Endothelial cell of umbilical vein (primary cell): ENCODE measurements at regions not wholly inside any gene's neighbourhood (a gene's known extent, or its start where the extent isn't known, plus 50 kb on each side); places are given as distances from the start of the nearest gene placed in this dataset.

Source experiments
- BruUV-seq: library from RNA; stranded (reverse); fragments of 400-500 nt; replicated peaks from 2 replicates; lab custom pipeline; 2021; lab: Mats Ljungman, UMichigan
- CTCF ChIA-PET: fragments of 300-600, 350-600 bp; sonication (Branson Sonifier 250); formaldehyde crosslinking; loops from one replicate; lab custom pipeline; 2021; ENCODE audit warnings: antibody characterized with exemption, inconsistent platforms; lab: Charles Lee
- POLR2A ChIA-PET: fragments of 300-600, 350-600 bp; sonication (Branson Sonifier 250); formaldehyde crosslinking; loops from one replicate; lab custom pipeline; 2021; ENCODE audit warnings: antibody characterized with exemption, inconsistent platforms; lab: Charles Lee
- DNase-seq: peaks from one replicate; pipeline ENCODE4 v3.0.0-alpha.2; 2011; ENCODE audit warnings: low read depth, low spot score
- FAIRE-seq: peaks from 2 replicates; lab custom pipeline; 2011; peaks lifted over from hg19 to GRCh38; lab: Jason Lieb, UNC
- H2AFZ ChIP-seq: 2 replicates; pipeline ENCODE4 v1.6.0; 2012; ENCODE audit warnings: low read depth, low read length, control low read depth, inconsistent platforms
- H3K27ac ChIP-seq: 2 replicates; pipeline ENCODE4 v1.5.1; 2011; ENCODE audit warnings: low read depth, mild to moderate bottlenecking, control low read depth, low read length, moderate library complexity; ENCODE audit not compliant: insufficient read depth
- H3K27me3 ChIP-seq, 2 experiments: 2 replicates each; pipeline versions ENCODE4 v1.6.0 to v1.6.1; 2011; ENCODE audit warnings: low read length in 2 of 2, mixed read lengths in 1 of 2; ENCODE audit not compliant: control insufficient read depth in 2 of 2, insufficient read depth in 2 of 2
- H3K36me3 ChIP-seq, 2 experiments: 2 replicates in 1 of 2; 3 replicates in 1 of 2; pipeline ENCODE4 v1.5.1; 2011; ENCODE audit warnings: low read length in 2 of 2, mild to moderate bottlenecking in 1 of 2, moderate library complexity in 1 of 2; ENCODE audit not compliant: control insufficient read depth in 2 of 2, insufficient read depth in 2 of 2; ENCODE audit errors: extremely low read depth in 1 of 2
- H3K4me1 ChIP-seq: 3 replicates; pipeline ENCODE4 v1.5.1; 2011; ENCODE audit warnings: mild to moderate bottlenecking, low read length; ENCODE audit not compliant: control insufficient read depth, insufficient read depth; ENCODE audit errors: extremely low read depth
- H3K4me2 ChIP-seq: 2 replicates; pipeline ENCODE4 v1.6.1; 2011; ENCODE audit warnings: low read length, control low read depth, mixed read lengths; ENCODE audit not compliant: insufficient read depth
- H3K4me3 ChIP-seq, 3 experiments: fragments of 200-600 bp in 1 of 3; sonication (generic), shearing (Covaris generic) in 1 of 3; replicated peaks in 1 of 3; 2 replicates each; pipeline ENCODE4 v1.5.1; 2011 to 2016; ENCODE audit warnings: control low read depth in 3 of 3, low read length in 3 of 3, mild to moderate bottlenecking in 2 of 3, inconsistent platforms in 1 of 3, low read depth in 1 of 3, moderate library complexity in 1 of 3; ENCODE audit not compliant: insufficient read depth in 1 of 3
- H3K79me2 ChIP-seq: 2 replicates; pipeline ENCODE4 v1.6.0; 2012; ENCODE audit warnings: low read length, inconsistent platforms; ENCODE audit not compliant: control insufficient read depth, insufficient read depth
- H3K9ac ChIP-seq: replicated peaks from 2 replicates; pipeline ENCODE3; 2011; ENCODE audit warnings: low read length, control low read depth; ENCODE audit not compliant: insufficient read depth; ENCODE audit errors: extremely low read depth
- H3K9me1 ChIP-seq: replicated peaks from 3 replicates; pipeline ENCODE4 v1.6.0; 2011; ENCODE audit warnings: mild to moderate bottlenecking, low read length; ENCODE audit not compliant: control insufficient read depth, insufficient read depth; ENCODE audit errors: extremely low read depth
- H3K9me3 ChIP-seq: replicated peaks from 2 replicates; pipeline ENCODE4 v1.5.1; 2012; ENCODE audit warnings: low read length, inconsistent platforms; ENCODE audit not compliant: control insufficient read depth, insufficient read depth
- H4K20me1 ChIP-seq: replicated peaks from 2 replicates; pipeline ENCODE3; 2011; ENCODE audit warnings: mild to moderate bottlenecking, low read length; ENCODE audit not compliant: control insufficient read depth, insufficient read depth; ENCODE audit errors: extremely low read depth
- CTCF ChIP-seq, 2 donors: IDR thresholded peaks; 1 replicate in 1 of 2; 2 replicates in 1 of 2; pipeline ENCODE4 v1.5.1; 2011; ENCODE audit warnings: low read length in 2 of 2, mild to moderate bottlenecking in 2 of 2, moderate library complexity in 2 of 2, control low read depth in 1 of 2, inconsistent platforms in 1 of 2, low read depth in 1 of 2; ENCODE audit not compliant: insufficient read depth in 1 of 2; ENCODE audit errors: extremely low read depth in 1 of 2
- EZH2 ChIP-seq: IDR thresholded peaks from 2 replicates; pipeline ENCODE4 v1.6.1; 2012; ENCODE audit warnings: borderline replicate concordance, low read depth, mild to moderate bottlenecking, moderate library complexity, low read length, inconsistent platforms; ENCODE audit not compliant: severe bottlenecking
- FOS ChIP-seq: IDR thresholded peaks from 2 replicates; pipeline ENCODE4 v1.6.1; 2011; ENCODE audit warnings: mild to moderate bottlenecking, low read length, moderate library complexity, borderline replicate concordance; ENCODE audit not compliant: insufficient read depth
- GATA2 ChIP-seq: IDR thresholded peaks from 2 replicates; pipeline ENCODE4 v1.7.0; 2011; ENCODE audit warnings: low read depth, mild to moderate bottlenecking, moderate library complexity, mixed read lengths, low read length; ENCODE audit not compliant: insufficient read length, insufficient read depth
- JUN ChIP-seq: IDR thresholded peaks from 2 replicates; pipeline ENCODE4 v1.6.1; 2011; ENCODE audit warnings: borderline replicate concordance, low read depth; ENCODE audit not compliant: insufficient read length, insufficient read depth
- MAX ChIP-seq: IDR thresholded peaks from 2 replicates; pipeline ENCODE4 v1.6.1; 2011; ENCODE audit not compliant: insufficient read depth, insufficient read length
- MYC ChIP-seq: IDR thresholded peaks from one replicate; pipeline ENCODE4 v1.6.1; 2011; ENCODE audit warnings: mild to moderate bottlenecking, low read depth, low read length
- POLR2A ChIP-seq: IDR thresholded peaks from 2 replicates; pipeline ENCODE4 v1.6.1; 2012; ENCODE audit warnings: low read depth, mild to moderate bottlenecking, control low read depth, low read length
- POLR2AphosphoS5 ChIP-seq: IDR thresholded peaks from 2 replicates; pipeline ENCODE4 v1.6.1; 2012; ENCODE audit warnings: low read depth, mild to moderate bottlenecking, control low read depth, low read length, moderate library complexity; ENCODE audit not compliant: insufficient read depth
- dilution Hi-C: fragments of 300-500 bp; cut with MboI; formaldehyde crosslinking; loops from one replicate; pipeline ENCODE4 v1.15.0; 2019; ENCODE audit warnings: low sequenced_read_pairs; ENCODE audit not compliant: extremely low pct_ligation_motif_present
- intact Hi-C: fragments of 100-400 bp; cut with micrococcal nuclease; formaldehyde crosslinking; loops from one replicate; pipeline ENCODE4 v1.10.0; 2022

GRCh38 chr15:69663982-69664381 lies 211.4 kb downstream of the RPLP1 start:
- POLR2A ChIA-PET = no interaction called here
- Histone ChIP-seq H3K4me3 (no peak overlapping the region), H3K4me1 (no peaks in the 10 kb centered on the region), H3K27me3 (no peaks in the 10 kb centered on the region), H3K9ac (no peak overlapping the region), H3K79me2 (no peaks in the 10 kb centered on the region), H3K4me2 (no peak overlapping the region), H3K9me1 (no peaks in the 10 kb centered on the region), H2AFZ (no peak overlapping the region), H3K36me3 (no peaks in the 10 kb centered on the region), H4K20me1 (no peaks in the 10 kb centered on the region), H3K9me3 (no peaks in the 10 kb centered on the region), H3K27ac (no peak overlapping the region)
- TF ChIP-seq MYC = no peak
- no peak for TF ChIP-seq CTCF (IDR thresholded peaks at IDR 0.05; ENCODE audit: extremely low read depth in 1 of 2, insufficient read depth in 1 of 2, low read depth in 1 of 2, low read length in 2 of 2)
- TF ChIP-seq MAX = no peak
- no peak for TF ChIP-seq POLR2A
- TF ChIP-seq GATA2 = no peak
- no peak for TF ChIP-seq JUN
- no peak for TF ChIP-seq EZH2
- TF ChIP-seq FOS = no peak
- TF ChIP-seq POLR2AphosphoS5 = no peak
- dilution Hi-C loops (no loop called here), intact Hi-C loops (no loop called here)
- CTCF ChIA-PET = interaction anchor here (1.6 kb wide), 1 partner anchor 9 kb away, joined by 4 read pairs; no protein-coding TSS in a partner anchor
- no TSS peak for BruUV-seq
- DNase-seq (no peak), FAIRE-seq (no peak)
